ENCODE measurements at regions not wholly inside any gene's neighbourhood (a gene's known extent, or its start where the extent isn't known, plus 50 kb on each side); places are given as distances from the start of the nearest gene placed in this dataset.

DNA sequence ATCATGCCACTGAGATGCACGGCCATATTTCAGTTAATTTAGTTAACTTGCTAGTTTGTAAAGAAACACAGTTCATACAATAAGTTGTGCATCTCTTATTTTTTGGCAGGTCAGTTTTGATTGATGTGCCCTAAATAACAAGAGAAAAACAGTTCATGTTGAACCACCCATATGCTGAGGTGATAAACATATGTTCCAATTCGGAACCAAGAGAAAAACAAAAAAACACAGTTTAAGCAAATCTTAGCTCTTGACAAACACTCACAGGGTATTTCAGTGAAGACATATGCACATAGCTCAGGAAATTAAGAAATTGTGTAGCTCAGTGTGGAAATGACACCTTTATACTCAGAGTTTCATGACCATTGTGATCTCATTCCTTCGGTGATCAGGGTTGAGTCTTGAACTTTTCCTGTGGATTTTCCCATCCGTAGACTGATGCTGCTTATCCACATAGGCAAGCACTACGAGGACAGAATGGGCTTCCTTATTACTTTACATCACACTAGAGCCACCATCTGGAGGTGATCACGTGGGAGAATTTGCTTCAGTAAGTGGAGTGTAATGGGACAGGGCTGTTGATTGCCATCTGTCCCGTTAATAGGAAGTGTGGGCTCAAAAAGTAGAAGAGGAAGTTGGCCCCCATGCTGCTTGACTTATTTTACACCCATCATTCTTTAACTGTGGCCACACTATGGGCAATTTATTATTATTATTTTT, 773.0 kb downstream of the MTRR start:
- TF ChIP-seq, protein P1, sequence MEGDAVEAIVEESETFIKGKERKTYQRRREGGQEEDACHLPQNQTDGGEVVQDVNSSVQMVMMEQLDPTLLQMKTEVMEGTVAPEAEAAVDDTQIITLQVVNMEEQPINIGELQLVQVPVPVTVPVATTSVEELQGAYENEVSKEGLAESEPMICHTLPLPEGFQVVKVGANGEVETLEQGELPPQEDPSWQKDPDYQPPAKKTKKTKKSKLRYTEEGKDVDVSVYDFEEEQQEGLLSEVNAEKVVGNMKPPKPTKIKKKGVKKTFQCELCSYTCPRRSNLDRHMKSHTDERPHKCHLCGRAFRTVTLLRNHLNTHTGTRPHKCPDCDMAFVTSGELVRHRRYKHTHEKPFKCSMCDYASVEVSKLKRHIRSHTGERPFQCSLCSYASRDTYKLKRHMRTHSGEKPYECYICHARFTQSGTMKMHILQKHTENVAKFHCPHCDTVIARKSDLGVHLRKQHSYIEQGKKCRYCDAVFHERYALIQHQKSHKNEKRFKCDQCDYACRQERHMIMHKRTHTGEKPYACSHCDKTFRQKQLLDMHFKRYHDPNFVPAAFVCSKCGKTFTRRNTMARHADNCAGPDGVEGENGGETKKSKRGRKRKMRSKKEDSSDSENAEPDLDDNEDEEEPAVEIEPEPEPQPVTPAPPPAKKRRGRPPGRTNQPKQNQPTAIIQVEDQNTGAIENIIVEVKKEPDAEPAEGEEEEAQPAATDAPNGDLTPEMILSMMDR (IDR thresholded peaks at IDR 0.05; ENCODE audit: control extremely low read depth in 1 of 3, insufficient read depth in 1 of 3, low read depth in 1 of 3, low read length in 3 of 3): no peak
- TF ChIP-seq POLR2AphosphoS5 (IDR thresholded peaks at IDR 0.05; ENCODE audit: low read depth, low read length) (no peak), ZNF274 (IDR thresholded peaks at IDR 0.05; ENCODE audit: borderline replicate concordance, extremely low read depth, low read length) (no peak), POLR2A (IDR thresholded peaks at IDR 0.05; ENCODE audit: control extremely low read depth in 1 of 2, low read depth in 2 of 2, low read length in 2 of 2) (no peak), RNF2 (IDR thresholded peaks at IDR 0.05; ENCODE audit: borderline replicate concordance, low read depth, low read length, missing control alignments, poor library complexity, severe bottlenecking) (no peak), RFX5 (IDR thresholded peaks at IDR 0.05; ENCODE audit: borderline replicate concordance, low read depth, low read length) (no peak), GABPA (IDR thresholded peaks at IDR 0.05; ENCODE audit: borderline replicate concordance, insufficient read depth, low read length) (no peak), TEAD4 (IDR thresholded peaks at IDR 0.05; ENCODE audit: low read depth, low read length) (no peak), KDM1A (IDR thresholded peaks at IDR 0.05; ENCODE audit: borderline replicate concordance, low read length) (no peak), CREB1 (IDR thresholded peaks at IDR 0.05) (no peak), SRF (IDR thresholded peaks at IDR 0.05; ENCODE audit: low read depth, low read length) (no peak), CEBPB (IDR thresholded peaks at IDR 0.05; ENCODE audit: low read depth, low read length) (no peak)

All from H1 (cell line).